Activated naive CD4-positive, alpha-beta T cell treated with anti-CD3 and anti-CD28 coated beads, Interleukin-2, amount 10 ng/mL, durations not matched to agents 7 days and 5 days (primary cell): ENCODE measurements at regions not wholly inside any gene's neighbourhood (a gene's known extent, or its start where the extent isn't known, plus 50 kb on each side); places are given as distances from the start of the nearest gene placed in this dataset.

ENCODE experiments used
- CTCF ChIA-PET: fragments of 350-600 bp; sonication (Branson Sonifier 250); formaldehyde crosslinking; loops from one replicate; lab custom pipeline; 2021; ENCODE audit warnings: antibody characterized with exemption; lab: Charles Lee
- DNase-seq: peaks from one replicate; pipeline ENCODE4 v3.0.0-alpha.2; 2020
- H3K27ac Mint-ChIP-seq: one replicate; pipeline ENCODE4 v1.8.0; 2021; ENCODE audit warnings: mild to moderate bottlenecking, moderate library complexity, mixed read lengths
- H3K27me3 Mint-ChIP-seq: one replicate; pipeline ENCODE4 v1.8.0; 2021; ENCODE audit warnings: mild to moderate bottlenecking, mixed read lengths
- H3K36me3 Mint-ChIP-seq: one replicate; pipeline ENCODE4 v1.8.0; 2021; ENCODE audit warnings: mixed read lengths
- H3K4me1 Mint-ChIP-seq: one replicate; pipeline ENCODE4 v1.8.0; 2021; ENCODE audit warnings: mixed read lengths
- H3K4me3 Mint-ChIP-seq: one replicate; pipeline ENCODE4 v1.8.0; 2021; ENCODE audit warnings: mild to moderate bottlenecking, moderate library complexity, mixed read lengths
- H3K9me3 Mint-ChIP-seq: one replicate; pipeline ENCODE4 v1.8.0; 2021; ENCODE audit warnings: mixed read lengths

DNA sequence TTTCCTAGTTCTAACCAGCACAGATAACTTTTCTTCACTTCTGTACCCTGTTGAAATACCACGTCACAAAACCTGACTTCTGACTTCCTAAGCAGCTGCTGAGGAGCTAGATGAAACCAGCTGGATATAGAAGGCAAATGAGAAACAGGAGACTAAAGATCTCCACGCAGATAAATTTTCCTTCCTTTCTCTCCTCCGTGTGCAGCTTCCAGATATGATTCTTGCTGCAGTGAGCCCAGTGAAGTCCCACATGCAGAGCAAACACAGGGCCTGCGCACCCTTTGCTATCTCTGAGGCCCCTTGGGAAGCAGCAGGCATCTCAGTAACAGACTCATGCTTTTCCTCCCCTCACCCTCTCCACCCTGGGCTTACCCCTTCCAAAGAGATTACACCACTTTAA lies 1638.3 kb downstream of the MAT2B start:
- H3K27me3 Mint-ChIP-seq: no peaks in the 10 kb centered on the region
- CTCF ChIA-PET: no interaction called here
- no peak overlapping the region for H3K27ac Mint-ChIP-seq
- H3K36me3 Mint-ChIP-seq: no peaks in the 10 kb centered on the region
- H3K4me1 Mint-ChIP-seq: no peaks in the 10 kb centered on the region
- no peak overlapping the region for H3K4me3 Mint-ChIP-seq
- DNase-seq: no peak
- peaks cover 5% of the 10 kb centered on the region for H3K9me3 Mint-ChIP-seq

DNA sequence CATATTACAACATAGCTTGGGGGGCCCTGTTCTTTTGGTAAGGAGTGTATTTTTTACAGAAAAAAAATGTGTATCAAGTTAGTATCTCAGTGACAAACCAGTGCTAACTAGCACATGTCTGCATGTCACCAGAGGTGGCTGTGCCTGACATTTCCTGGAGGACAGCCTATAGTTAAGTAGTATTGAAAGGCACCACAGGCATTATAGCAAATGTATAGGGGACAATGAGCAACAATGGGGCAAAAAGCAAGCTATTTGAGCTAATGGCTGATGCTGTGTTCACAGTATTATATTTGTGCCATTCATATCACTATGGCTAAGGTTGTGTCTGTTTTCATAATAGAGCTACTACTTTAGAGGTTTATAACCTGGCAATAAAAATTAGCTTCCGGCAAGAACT lies 1644.0 kb downstream of the MAT2B start:
- no peak for DNase-seq
- H3K27me3 Mint-ChIP-seq: no peaks in the 10 kb centered on the region
- CTCF ChIA-PET: no interaction called here
- H3K4me3 Mint-ChIP-seq: no peak overlapping the region
- peaks cover 5% of the 10 kb centered on the region for H3K9me3 Mint-ChIP-seq
- H3K27ac Mint-ChIP-seq: no peak overlapping the region
- H3K36me3 Mint-ChIP-seq: no peaks in the 10 kb centered on the region
- no peaks in the 10 kb centered on the region for H3K4me1 Mint-ChIP-seq

DNA sequence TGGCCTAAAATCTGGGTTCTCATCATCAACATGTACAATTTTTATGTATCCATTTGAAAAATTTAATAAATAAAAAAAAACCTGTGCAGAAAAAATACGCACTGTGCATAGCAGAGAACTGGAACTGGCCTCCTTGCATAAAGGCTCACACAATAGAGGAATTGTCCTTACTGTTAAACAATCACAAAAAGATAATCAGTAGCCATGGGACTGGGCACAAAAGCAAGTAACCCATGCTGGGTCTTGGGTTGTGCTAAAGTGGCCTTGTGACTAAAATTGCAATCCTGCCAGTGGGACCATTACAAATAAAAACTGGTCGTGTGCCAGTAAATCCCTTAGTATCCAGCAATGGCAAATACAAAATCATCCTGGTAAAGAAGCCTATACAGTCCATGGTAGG lies 1646.6 kb downstream of the MAT2B start:
- H3K27me3 Mint-ChIP-seq: no peaks in the 10 kb centered on the region
- CTCF ChIA-PET: no interaction called here
- H3K4me1 Mint-ChIP-seq: no peaks in the 10 kb centered on the region
- peaks cover 5% of the 10 kb centered on the region for H3K9me3 Mint-ChIP-seq
- no peak overlapping the region for H3K4me3 Mint-ChIP-seq
- DNase-seq: no peak
- H3K27ac Mint-ChIP-seq: no peak overlapping the region
- H3K36me3 Mint-ChIP-seq: no peaks in the 10 kb centered on the region

DNA sequence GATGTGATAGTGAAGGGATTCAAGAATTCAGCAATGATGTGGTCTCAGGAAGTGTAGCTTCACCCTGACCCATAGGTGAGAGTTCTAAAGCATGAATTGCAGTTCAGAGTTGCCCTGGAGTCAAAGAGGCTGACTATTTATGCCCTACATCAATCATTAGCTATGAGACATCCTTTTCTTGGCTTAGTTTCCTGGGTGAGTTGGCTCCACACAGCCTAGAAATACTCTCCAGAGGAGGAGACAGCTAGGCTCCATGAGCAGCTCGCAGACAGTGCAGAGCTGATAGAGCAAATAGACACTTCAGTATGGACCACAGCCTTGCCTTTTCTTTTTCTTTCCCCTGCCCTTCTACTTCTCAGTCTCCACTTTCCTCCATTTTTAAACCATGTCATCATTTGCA lies 1651.8 kb downstream of the MAT2B start:
- Mint-ChIP-seq H3K27me3 (no peaks in the 10 kb centered on the region), H3K36me3 (no peaks in the 10 kb centered on the region), H3K4me3 (no peak overlapping the region), H3K9me3 (peaks cover 3% of the 10 kb centered on the region), H3K4me1 (no peaks in the 10 kb centered on the region), H3K27ac (no peak overlapping the region)
- CTCF ChIA-PET: no interaction called here
- no peak for DNase-seq

DNA sequence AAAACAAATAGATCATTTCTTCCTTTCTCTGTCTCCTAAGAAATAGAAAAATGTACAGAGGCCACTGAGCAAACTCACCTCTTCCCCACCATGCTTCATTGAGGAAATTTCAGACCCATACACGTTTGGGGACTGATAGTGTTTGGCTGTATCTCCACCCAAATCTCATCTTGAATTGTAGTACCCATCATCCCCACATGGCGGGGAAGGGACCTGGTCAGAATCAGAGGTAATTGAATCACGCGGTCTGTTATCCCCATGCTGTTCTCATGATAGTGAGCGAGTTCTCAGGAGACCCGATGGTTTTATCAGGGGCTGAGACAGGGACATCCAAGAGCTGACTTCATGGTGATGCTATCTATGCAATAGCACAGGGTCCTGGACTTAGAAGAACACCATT lies 1655.8 kb downstream of the MAT2B start:
- H3K36me3 Mint-ChIP-seq: no peaks in the 10 kb centered on the region
- no peak for DNase-seq

DNA sequence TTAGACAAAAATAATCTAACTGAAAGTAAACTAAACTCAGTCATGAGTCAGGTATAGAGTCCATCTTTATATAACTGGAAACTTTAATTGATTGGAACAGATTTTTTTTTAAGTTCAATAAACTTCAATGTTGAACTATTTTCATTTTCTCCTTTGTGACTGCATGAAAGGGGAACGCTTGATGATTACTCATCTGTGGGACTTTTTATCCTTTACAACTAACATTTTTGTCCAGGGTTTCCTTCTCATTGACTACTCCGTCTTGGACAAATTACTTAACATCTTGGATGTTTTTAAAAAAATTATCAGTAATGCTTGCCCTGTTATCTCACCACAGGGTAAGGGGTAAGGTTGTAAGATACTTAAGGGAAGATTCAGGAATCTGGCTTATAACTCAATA lies 1658.4 kb downstream of the MAT2B start:
- Mint-ChIP-seq H3K4me3 (no peak overlapping the region), H3K9me3 (peaks cover 4% of the 10 kb centered on the region), H3K27ac (no peak overlapping the region), H3K4me1 (no peaks in the 10 kb centered on the region), H3K27me3 (no peaks in the 10 kb centered on the region), H3K36me3 (no peaks in the 10 kb centered on the region)
- CTCF ChIA-PET: no interaction called here
- no peak for DNase-seq

More for the DNA sequence above, 1655.8 kb downstream of the MAT2B start:
- no peak overlapping the region for H3K4me3 Mint-ChIP-seq
- H3K4me1 Mint-ChIP-seq: no peaks in the 10 kb centered on the region
- H3K27ac Mint-ChIP-seq: no peak overlapping the region
- H3K9me3 Mint-ChIP-seq: peaks cover 3% of the 10 kb centered on the region
- no peaks in the 10 kb centered on the region for H3K27me3 Mint-ChIP-seq
- CTCF ChIA-PET: no interaction called here

DNA sequence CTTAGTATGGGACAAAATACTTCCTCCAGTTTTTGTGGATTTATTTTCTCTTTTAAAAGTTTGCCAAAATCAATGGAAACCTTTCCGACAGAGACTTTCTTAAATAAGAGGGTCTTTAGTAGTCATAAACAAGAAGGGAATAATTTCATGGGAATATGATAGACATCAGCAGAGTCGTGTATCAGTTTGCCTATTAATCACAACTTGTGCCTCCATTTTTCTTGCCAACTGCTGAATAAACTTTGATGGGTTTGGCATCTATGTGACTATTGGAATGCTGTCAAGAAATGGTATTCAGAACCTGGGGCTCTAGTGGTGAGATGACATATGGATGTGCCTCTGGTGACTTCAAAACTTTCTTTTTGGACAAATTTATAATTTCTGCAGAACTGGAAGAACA lies 1668.2 kb downstream of the MAT2B start:
- CTCF ChIA-PET: no interaction called here
- no peak overlapping the region for H3K4me3 Mint-ChIP-seq
- no peak overlapping the region for H3K27ac Mint-ChIP-seq
- H3K9me3 Mint-ChIP-seq: peaks cover 6% of the 10 kb centered on the region
- no peaks in the 10 kb centered on the region for H3K36me3 Mint-ChIP-seq
- H3K4me1 Mint-ChIP-seq: no peaks in the 10 kb centered on the region
- no peaks in the 10 kb centered on the region for H3K27me3 Mint-ChIP-seq
- DNase-seq: no peak

DNA sequence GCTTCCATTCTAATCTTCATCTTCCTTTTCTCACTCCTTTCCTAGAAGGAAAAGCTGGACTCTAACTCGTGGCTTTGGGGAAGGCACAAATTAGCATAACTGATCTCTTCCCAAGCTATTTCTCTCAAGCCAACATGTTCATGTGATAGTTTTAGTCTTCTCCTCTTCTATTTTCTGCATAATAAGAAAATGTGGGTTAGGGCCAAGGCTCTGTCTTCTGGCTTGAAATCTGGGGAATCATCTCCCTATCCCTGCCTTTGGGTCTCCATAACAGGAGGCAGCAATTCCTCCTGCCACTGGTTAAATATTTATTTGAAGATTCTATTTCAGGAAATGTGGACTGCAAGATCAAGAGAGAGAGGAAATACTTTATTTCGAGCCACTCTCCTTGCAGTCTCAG lies 1669.6 kb downstream of the MAT2B start:
- H3K4me3 Mint-ChIP-seq: no peak overlapping the region
- peaks cover 2% of the 10 kb centered on the region for H3K9me3 Mint-ChIP-seq
- no peaks in the 10 kb centered on the region for H3K27me3 Mint-ChIP-seq
- H3K36me3 Mint-ChIP-seq: no peaks in the 10 kb centered on the region
- CTCF ChIA-PET: no interaction called here
- no peak overlapping the region for H3K27ac Mint-ChIP-seq
- no peaks in the 10 kb centered on the region for H3K4me1 Mint-ChIP-seq
- no peak for DNase-seq

DNA sequence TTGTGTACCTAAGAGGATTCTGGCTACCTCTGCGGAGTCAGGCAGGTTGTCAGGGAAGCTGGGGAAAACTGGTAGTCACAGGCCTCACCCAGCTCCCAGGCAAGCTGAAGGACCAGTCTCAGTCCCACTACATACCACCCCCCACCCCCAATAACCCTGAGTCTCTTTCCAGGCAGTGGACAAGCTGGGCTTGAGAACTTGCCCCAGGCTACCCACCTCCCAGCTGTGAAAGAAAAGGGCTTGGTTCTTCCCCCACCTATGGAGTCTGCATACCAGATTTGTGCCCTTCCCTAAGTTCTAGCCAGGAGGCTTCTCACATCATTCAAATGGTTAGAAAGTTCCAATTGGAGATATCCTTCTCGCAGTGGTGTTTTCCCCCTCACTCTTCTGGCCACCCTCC lies 1678.8 kb downstream of the MAT2B start:
- H3K9me3 Mint-ChIP-seq: peaks cover 6% of the 10 kb centered on the region

DNA sequence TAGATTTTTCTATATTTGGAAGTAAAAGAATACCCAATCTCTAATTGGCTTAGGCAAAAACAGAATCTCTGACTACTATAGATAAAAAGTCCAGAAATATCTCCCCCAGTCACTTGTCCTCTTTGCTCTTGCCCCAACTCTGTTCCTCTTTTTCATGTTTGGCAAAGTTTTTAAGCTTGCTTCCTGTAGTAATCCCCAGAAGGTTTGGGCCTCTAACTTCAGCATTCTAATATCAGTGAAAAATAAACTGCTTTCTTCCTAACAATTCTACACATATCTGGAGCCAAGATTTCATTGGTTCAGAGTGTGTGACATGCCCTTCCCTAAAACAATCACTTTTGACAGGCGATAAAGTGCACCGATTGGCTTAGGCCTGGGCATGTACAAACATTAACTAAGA lies 1680.3 kb downstream of the MAT2B start:
- H3K4me3 Mint-ChIP-seq: no peak overlapping the region
- no peak overlapping the region for H3K27ac Mint-ChIP-seq
- CTCF ChIA-PET: no interaction called here

More for the DNA sequence above, 1678.8 kb downstream of the MAT2B start:
- DNase-seq: no peak
- Mint-ChIP-seq H3K27me3 (no peaks in the 10 kb centered on the region), H3K27ac (no peak overlapping the region), H3K4me1 (no peaks in the 10 kb centered on the region), H3K36me3 (no peaks in the 10 kb centered on the region), H3K4me3 (no peak overlapping the region)
- CTCF ChIA-PET: no interaction called here

DNA sequence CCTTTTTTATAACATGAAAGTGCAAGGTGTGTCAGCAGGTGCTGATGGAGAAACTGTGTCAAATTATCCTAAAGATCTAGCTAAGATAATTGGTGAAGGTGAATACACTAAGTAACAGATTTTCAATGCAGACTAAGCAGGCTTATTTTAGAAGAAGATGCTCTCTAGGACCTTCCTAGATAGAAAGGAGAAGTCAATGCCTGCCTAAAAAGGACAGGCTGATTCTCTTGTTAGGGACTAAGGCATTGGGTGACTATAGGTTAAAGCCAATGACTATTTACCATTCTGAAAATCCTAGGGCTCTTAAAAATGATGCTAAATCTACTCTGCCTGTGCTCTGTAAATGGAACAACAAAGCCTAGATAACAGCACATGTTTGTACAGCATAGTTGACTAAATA lies 1682.4 kb downstream of the MAT2B start:
- Mint-ChIP-seq H3K36me3 (no peaks in the 10 kb centered on the region), H3K4me3 (no peak overlapping the region), H3K4me1 (no peaks in the 10 kb centered on the region), H3K27me3 (no peaks in the 10 kb centered on the region), H3K27ac (no peak overlapping the region), H3K9me3 (peaks cover 4% of the 10 kb centered on the region)
- CTCF ChIA-PET: no interaction called here
- DNase-seq: no peak

More for the DNA sequence above, 1680.3 kb downstream of the MAT2B start:
- H3K27me3 Mint-ChIP-seq: no peaks in the 10 kb centered on the region
- DNase-seq: no peak
- peaks cover 6% of the 10 kb centered on the region for H3K9me3 Mint-ChIP-seq
- no peaks in the 10 kb centered on the region for H3K36me3 Mint-ChIP-seq
- no peaks in the 10 kb centered on the region for H3K4me1 Mint-ChIP-seq

DNA sequence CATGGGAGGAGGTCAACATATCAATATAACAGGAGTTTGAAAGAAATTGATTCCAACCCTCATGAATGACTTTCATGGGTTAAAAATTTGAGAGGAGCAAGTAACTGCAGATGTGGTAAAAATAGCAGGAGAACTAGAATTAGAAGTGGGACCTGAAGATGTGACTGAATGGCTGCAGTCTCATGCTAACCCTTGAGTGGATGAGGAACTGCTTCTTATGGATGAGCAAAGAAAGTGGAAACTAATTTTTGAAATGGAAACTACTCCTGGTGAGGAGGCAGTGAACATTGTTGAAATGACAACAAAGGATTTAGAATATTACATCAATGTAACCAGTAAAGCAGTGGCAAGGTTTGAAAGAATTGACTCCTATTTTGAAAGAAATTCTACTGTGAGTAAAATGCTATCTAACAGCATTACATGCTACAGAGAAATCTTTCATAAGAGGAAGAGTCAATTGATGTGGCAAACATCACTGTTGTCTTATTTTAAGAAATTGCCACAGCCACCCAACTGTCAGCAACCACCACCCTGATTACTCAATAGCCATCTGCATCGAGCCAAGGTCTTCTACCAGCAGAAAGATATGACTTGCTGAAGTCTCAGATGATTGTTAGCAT lies 1683.2 kb downstream of the MAT2B start:
- H3K9me3 Mint-ChIP-seq: peaks cover 3% of the 10 kb centered on the region
- no peak for DNase-seq
- no peak overlapping the region for H3K27ac Mint-ChIP-seq
- no peak overlapping the region for H3K4me3 Mint-ChIP-seq
- CTCF ChIA-PET: no interaction called here
- no peaks in the 10 kb centered on the region for H3K36me3 Mint-ChIP-seq
- H3K27me3 Mint-ChIP-seq: no peaks in the 10 kb centered on the region
- H3K4me1 Mint-ChIP-seq: no peaks in the 10 kb centered on the region

DNA sequence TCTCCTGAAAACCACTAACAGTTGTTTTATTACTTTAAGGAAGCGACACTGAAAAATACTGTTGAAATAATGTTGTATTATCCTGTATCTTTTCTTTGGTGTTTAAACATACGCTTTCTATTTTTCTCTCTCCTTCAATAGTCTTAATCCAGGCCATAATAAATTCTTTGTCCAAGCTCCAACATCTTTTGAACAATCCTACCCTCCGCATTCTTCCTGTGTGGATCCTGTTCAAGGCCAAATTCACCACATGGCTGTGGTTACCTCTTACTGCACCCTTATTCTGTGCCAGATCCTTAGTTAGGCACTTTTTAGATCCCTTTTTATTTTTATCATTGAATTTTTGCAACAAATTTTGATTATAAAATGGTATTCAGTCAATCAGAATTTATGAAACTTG lies 1691.5 kb downstream of the MAT2B start:
- Mint-ChIP-seq H3K27ac (no peak overlapping the region), H3K27me3 (no peaks in the 10 kb centered on the region), H3K4me3 (no peak overlapping the region), H3K9me3 (no peaks in the 10 kb centered on the region), H3K36me3 (no peaks in the 10 kb centered on the region), H3K4me1 (no peaks in the 10 kb centered on the region)
- no peak for DNase-seq
- CTCF ChIA-PET: no interaction called here

DNA sequence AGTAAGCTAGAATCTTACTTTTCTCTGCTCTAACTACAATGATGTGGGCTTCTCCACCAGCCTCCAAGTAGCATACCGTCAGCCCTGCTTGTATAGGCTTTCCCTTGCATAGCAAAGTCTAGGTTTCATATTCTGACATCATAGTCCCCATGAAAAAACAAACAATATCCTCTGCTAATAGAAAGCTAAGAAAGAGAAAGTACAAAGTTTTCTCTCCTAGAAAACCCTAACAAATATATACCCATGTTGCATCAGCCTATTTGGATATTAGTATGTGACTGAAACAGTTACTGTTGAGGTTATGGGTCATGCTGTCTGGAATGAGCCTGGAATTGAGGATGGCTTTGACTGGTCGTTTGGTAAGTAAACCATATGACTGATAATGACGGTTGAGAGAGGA lies 1696.0 kb downstream of the MAT2B start:
- H3K4me3 Mint-ChIP-seq: no peak overlapping the region
- H3K27ac Mint-ChIP-seq: no peak overlapping the region
- CTCF ChIA-PET: no interaction called here
- no peaks in the 10 kb centered on the region for H3K36me3 Mint-ChIP-seq
- H3K9me3 Mint-ChIP-seq: no peaks in the 10 kb centered on the region
- no peaks in the 10 kb centered on the region for H3K4me1 Mint-ChIP-seq
- no peak for DNase-seq
- H3K27me3 Mint-ChIP-seq: no peaks in the 10 kb centered on the region

DNA sequence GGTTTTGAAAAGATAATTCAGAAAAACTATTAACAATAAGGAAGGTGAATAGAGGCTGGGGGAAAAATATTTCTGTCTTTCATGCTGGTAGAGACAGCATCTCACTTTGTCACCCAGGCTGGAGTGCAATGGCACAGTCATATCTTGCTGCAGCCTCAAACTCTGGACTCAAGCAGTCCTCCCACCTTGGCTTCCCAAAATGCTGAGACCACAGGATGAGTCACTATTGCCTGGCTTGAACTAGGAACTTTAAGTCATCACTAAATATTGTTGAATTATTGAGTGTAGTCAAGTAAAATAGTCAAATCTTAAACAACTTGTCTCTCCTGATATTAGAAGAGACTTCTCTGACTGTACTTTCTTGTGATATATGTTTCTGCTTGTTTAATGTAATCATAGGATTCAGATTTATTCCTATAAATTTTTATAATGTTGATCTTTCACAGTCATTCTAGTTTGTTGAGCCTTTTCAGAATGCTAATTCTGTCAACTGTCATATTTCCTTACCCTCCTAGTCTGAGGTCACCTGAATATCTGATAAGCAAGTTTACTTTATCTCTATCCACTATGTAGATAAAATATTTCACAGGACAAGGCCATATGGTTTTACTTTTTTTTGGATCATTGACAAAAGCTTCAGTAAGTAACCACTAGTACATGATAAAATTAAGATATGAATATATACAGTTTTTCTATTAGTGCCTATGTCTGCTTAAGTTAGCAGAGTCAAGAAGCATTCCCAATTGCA lies 1696.5 kb downstream of the MAT2B start:
- no peaks in the 10 kb centered on the region for H3K4me1 Mint-ChIP-seq
- H3K9me3 Mint-ChIP-seq: no peaks in the 10 kb centered on the region
- CTCF ChIA-PET: no interaction called here
- no peaks in the 10 kb centered on the region for H3K27me3 Mint-ChIP-seq
- DNase-seq: no peak
- no peak overlapping the region for H3K27ac Mint-ChIP-seq
- H3K4me3 Mint-ChIP-seq: no peak overlapping the region
- H3K36me3 Mint-ChIP-seq: no peaks in the 10 kb centered on the region
